H1 (cell line): ENCODE measurements at regions not wholly inside any gene's neighbourhood (a gene's known extent, or its start where the extent isn't known, plus 50 kb on each side); places are given as distances from the start of the nearest gene placed in this dataset.

ENCODE experiments used
- CTCF ChIA-PET: fragments of 300-600 bp; sonication (Branson Sonifier 250); formaldehyde crosslinking; loops from one replicate; lab custom pipeline; 2021; ENCODE audit not compliant: partially characterized antibody; lab: Charles Lee
- POLR2A ChIA-PET: fragments of 300-600 bp; sonication (Branson Sonifier 250); formaldehyde crosslinking; loops from one replicate; lab custom pipeline; 2021; ENCODE audit warnings: inconsistent platforms; ENCODE audit not compliant: partially characterized antibody; lab: Charles Lee
- DNase-seq, 2 experiments: peaks; one replicate each; pipeline versions ENCODE4 v3.0.0 to v3.0.0-alpha.2; 2010 to 2022; ENCODE audit warnings: low spot score in 2 of 2, low read depth in 1 of 2, mixed read lengths in 1 of 2
- FAIRE-seq: peaks from 2 replicates; lab custom pipeline; 2011; peaks lifted over from hg19 to GRCh38; lab: Jason Lieb, UNC
- H2AFZ ChIP-seq: 2 replicates; pipeline ENCODE4 v1.8.1; 2012; ENCODE audit warnings: low read length, inconsistent platforms
- H2AK5ac ChIP-seq: 2 replicates; pipeline ENCODE4 v1.6.1; 2013; ENCODE audit warnings: low read depth, low read length
- H2BK120ac ChIP-seq: replicated peaks from 2 replicates; pipeline ENCODE3; 2013; ENCODE audit warnings: low read depth, low read length, inconsistent platforms
- H2BK12ac ChIP-seq: 2 replicates; pipeline ENCODE4 v1.6.1; 2013; ENCODE audit warnings: low read depth, low read length
- H2BK15ac ChIP-seq: 2 replicates; pipeline ENCODE4 v1.6.1; 2013; ENCODE audit warnings: low read length
- H2BK20ac ChIP-seq: 2 replicates; pipeline ENCODE4 v1.6.1; 2013; ENCODE audit warnings: low read length
- H2BK5ac ChIP-seq: 2 replicates; pipeline ENCODE4 v1.6.1; 2013; ENCODE audit warnings: low read depth, low read length
- H3K14ac ChIP-seq: 2 replicates; pipeline ENCODE4 v1.6.1; 2013; ENCODE audit warnings: inconsistent platforms; ENCODE audit not compliant: insufficient read length
- H3K18ac ChIP-seq: 2 replicates; pipeline ENCODE4 v1.6.1; 2013; ENCODE audit warnings: low read length; ENCODE audit errors: extremely low read depth
- H3K23ac ChIP-seq: 2 replicates; pipeline ENCODE4 v1.6.1; 2013; ENCODE audit warnings: inconsistent platforms; ENCODE audit not compliant: insufficient read length
- H3K23me2 ChIP-seq: 2 replicates; pipeline ENCODE4 v1.6.1; 2013; ENCODE audit warnings: low read depth, low read length
- H3K27ac ChIP-seq: 2 replicates; pipeline ENCODE4 v1.6.1; 2011; ENCODE audit warnings: low read depth, low read length, inconsistent platforms
- H3K27me3 ChIP-seq, 4 experiments: replicated peaks in 1 of 4; 1 replicate in 1 of 4; 2 replicates in 3 of 4; pipeline versions ENCODE4 v1.6.1 to v1.8.1; 2011 to 2013; ENCODE audit warnings: low read length in 3 of 4, mild to moderate bottlenecking in 3 of 4, inconsistent platforms in 2 of 4, mixed read lengths in 2 of 4, moderate library complexity in 1 of 4; ENCODE audit not compliant: control insufficient read depth in 3 of 4, insufficient read depth in 3 of 4; ENCODE audit errors: extremely low read depth in 1 of 4
- H3K36me3 ChIP-seq, 4 experiments: 2 replicates each; pipeline versions ENCODE4 v1.6.1 to v1.8.1; 2011 to 2013; ENCODE audit warnings: mild to moderate bottlenecking in 4 of 4, low read length in 3 of 4, moderate library complexity in 2 of 4, control low read depth in 1 of 4, inconsistent platforms in 1 of 4; ENCODE audit not compliant: insufficient read depth in 4 of 4, control insufficient read depth in 2 of 4
- H3K4ac ChIP-seq: replicated peaks from 2 replicates; pipeline ENCODE3; 2013; ENCODE audit warnings: low read length, low read depth, mixed read lengths, inconsistent platforms; ENCODE audit not compliant: insufficient read length
- H3K4me1 ChIP-seq, 4 experiments: replicated peaks in 1 of 4; 1 replicate in 1 of 4; 2 replicates in 3 of 4; pipeline versions ENCODE4 v1.6.1 to v1.8.1; 2011 to 2013; ENCODE audit warnings: low read length in 3 of 4, inconsistent platforms in 2 of 4, mixed read lengths in 1 of 4; ENCODE audit not compliant: insufficient read depth in 4 of 4, control insufficient read depth in 3 of 4
- H3K4me2 ChIP-seq, 2 experiments: 2 replicates each; pipeline versions ENCODE4 v1.6.1 to v1.8.1; 2011 to 2013; ENCODE audit warnings: low read depth in 2 of 2, low read length in 2 of 2, control low read depth in 1 of 2, inconsistent platforms in 1 of 2, mild to moderate bottlenecking in 1 of 2; ENCODE audit not compliant: insufficient read depth in 1 of 2
- H3K4me3 ChIP-seq, 4 experiments: fragments of 200-600, 300-600 bp in 1 of 4; sonication (generic), shearing (Covaris generic), sonication (Bioruptor Twin) in 1 of 4; 2 replicates each; pipeline versions ENCODE4 v1.5.1 to v1.8.1; 2011 to 2016; ENCODE audit warnings: low read length in 4 of 4, low read depth in 3 of 4, control low read depth in 2 of 4, inconsistent platforms in 2 of 4, mild to moderate bottlenecking in 2 of 4, mixed read lengths in 1 of 4, moderate library complexity in 1 of 4; ENCODE audit not compliant: insufficient read depth in 2 of 4; ENCODE audit errors: extremely low read depth in 1 of 4
- H3K56ac ChIP-seq: replicated peaks from 2 replicates; pipeline ENCODE3; 2013; ENCODE audit warnings: low read depth, mild to moderate bottlenecking, mixed read lengths, low read length, inconsistent platforms; ENCODE audit not compliant: insufficient read length
- H3K79me1 ChIP-seq: 2 replicates; pipeline ENCODE4 v1.6.1; 2013; ENCODE audit warnings: low read depth, low read length, control low read depth
- H3K79me2 ChIP-seq, 2 experiments: 2 replicates each; pipeline versions ENCODE4 v1.6.1 to v1.8.1; 2012 to 2013; ENCODE audit warnings: low read length in 2 of 2, mild to moderate bottlenecking in 2 of 2, inconsistent platforms in 1 of 2; ENCODE audit not compliant: insufficient read depth in 2 of 2, control insufficient read depth in 1 of 2
- H3K9ac ChIP-seq, 4 experiments: replicated peaks in 1 of 4; 1 replicate in 1 of 4; 2 replicates in 3 of 4; pipeline versions ENCODE4 v1.6.1 to v1.8.1; 2011 to 2013; ENCODE audit warnings: low read depth in 3 of 4, low read length in 3 of 4, control low read depth in 2 of 4, mild to moderate bottlenecking in 2 of 4, moderate library complexity in 2 of 4, inconsistent platforms in 1 of 4; ENCODE audit errors: extremely low read depth in 1 of 4
- H3K9me3 ChIP-seq, 2 experiments: 2 replicates each; pipeline versions ENCODE4 v1.6.1 to v1.8.1; 2012 to 2013; ENCODE audit warnings: mild to moderate bottlenecking in 2 of 2, moderate library complexity in 2 of 2, control low read depth in 1 of 2, inconsistent platforms in 1 of 2, low read depth in 1 of 2, low read length in 1 of 2, mixed read lengths in 1 of 2; ENCODE audit not compliant: insufficient read depth in 2 of 2
- H4K20me1 ChIP-seq, 2 experiments: replicated peaks in 1 of 2; 2 replicates each; pipeline versions ENCODE3 to v1.8.1; 2011 to 2013; ENCODE audit warnings: inconsistent platforms in 2 of 2, low read length in 2 of 2, mild to moderate bottlenecking in 1 of 2; ENCODE audit not compliant: insufficient read depth in 2 of 2, control insufficient read depth in 1 of 2
- H4K5ac ChIP-seq: 2 replicates; pipeline ENCODE4 v1.6.1; 2013; ENCODE audit warnings: low read length, low read depth, mixed read lengths, inconsistent platforms; ENCODE audit not compliant: insufficient read length
- H4K8ac ChIP-seq: 2 replicates; pipeline ENCODE4 v1.8.0; 2013; ENCODE audit warnings: mild to moderate bottlenecking, moderate library complexity, low read length, inconsistent platforms; ENCODE audit not compliant: insufficient read depth; ENCODE audit errors: extremely low read depth
- H4K91ac ChIP-seq: replicated peaks from 2 replicates; pipeline ENCODE3; 2013; ENCODE audit warnings: low read length, mixed read lengths, inconsistent platforms; ENCODE audit not compliant: insufficient read length
- CHD1 ChIP-seq: IDR thresholded peaks from 2 replicates; pipeline ENCODE4 v1.6.1; 2012; ENCODE audit warnings: low read depth, low read length, improper control_type of control experiment
- WGBS, 2 experiments: shearing (Covaris generic) in 1 of 2; methylation state at CpG; one replicate each; pipeline versions ENCODE4 v1.1.6 to v1.1.7; 2013 to 2015; ENCODE audit warnings: low lambda C conversion rate in 2 of 2, mixed read lengths in 2 of 2, inconsistent platforms in 1 of 2, low coverage in 1 of 2, missing lambda C conversion rate in 1 of 2; ENCODE audit not compliant: insufficient replicate concordance in 2 of 2, insufficient coverage in 1 of 2, insufficient read length in 1 of 2; ENCODE audit errors: extremely low coverage in 1 of 2, missing lambda C conversion rate in 1 of 2; 5-methylcytosine and 5-hydroxymethylcytosine counted together

- Histone ChIP-seq H3K14ac (no peak overlapping the region), H4K20me1 (no peaks in the 10 kb centered on the region), H3K27ac (no peak overlapping the region), H3K4me3 (no peak overlapping the region), H3K4me2 (no peak overlapping the region), H3K9me3 (no peaks in the 10 kb centered on the region), H2BK120ac (no peak overlapping the region), H3K79me2 (no peaks in the 10 kb centered on the region), H3K23me2 (no peaks in the 10 kb centered on the region), H4K8ac (no peak overlapping the region), H2BK12ac (no peak overlapping the region), H2AK5ac (no peak overlapping the region), H3K4me1 (no peaks in the 10 kb centered on the region), H3K18ac (no peak overlapping the region), H3K9ac (no peak overlapping the region), H3K36me3 (no peaks in the 10 kb centered on the region), H3K27me3 (no peaks in the 10 kb centered on the region), H2AFZ (no peak overlapping the region), H2BK5ac (no peak overlapping the region), H3K79me1 (no peaks in the 10 kb centered on the region), H3K23ac (no peak overlapping the region), H2BK20ac (no peak overlapping the region), H3K56ac (no peak overlapping the region), H4K91ac (no peak overlapping the region), H4K5ac (no peak overlapping the region), H2BK15ac (no peak overlapping the region), H3K4ac (no peak overlapping the region)
- CTCF ChIA-PET, result interaction anchor here (1.0 kb wide), 1 partner anchor 153 kb away, joined by 4 read pairs; no protein-coding TSS in a partner anchor
- DNase-seq, result no peak
- POLR2A ChIA-PET, result no interaction called here
- WGBS, 2 experiments, result 94% methylated on average over 1 of the region's 1 CpG; no CpG with 5 or more reads in 1 of the 2 experiments
- no peak for FAIRE-seq
- TF ChIP-seq CHD1, result no peak
Measured at GRCh38 chr20:22836211-22836610, 198.9 kb upstream of the SSTR4 start.
